Ascending aorta (tissue), 2 donors: ENCODE measurements at regions not wholly inside any gene's neighbourhood (a gene's known extent, or its start where the extent isn't known, plus 50 kb on each side); places are given as distances from the start of the nearest gene placed in this dataset.
"Not testable (repeated sequence)": the region's sequence is repeated elsewhere in the genome, so short reads cannot be mapped to it uniquely, and the experiment has no call there.

ENCODE experiments used
- DNase-seq, 2 donors: peaks; one replicate each; pipeline ENCODE4 v3.0.0-alpha.2; 2019; ENCODE audit warnings: low spot score in 2 of 2
- H3K27ac ChIP-seq, 2 donors: fragments of 200-600 bp; sonication (generic); one replicate each; pipeline ENCODE4 v1.5.1; 2016 to 2017; ENCODE audit warnings: mild to moderate bottlenecking in 1 of 2
- H3K27me3 ChIP-seq: fragments of 200-600 bp; sonication (generic); one replicate; pipeline ENCODE4 v1.5.1; 2017
- H3K36me3 ChIP-seq, 2 donors: fragments of 200-600 bp; sonication (generic); one replicate each; pipeline ENCODE4 v1.5.1; 2016
- H3K4me1 ChIP-seq, 2 donors: fragments of 200-600 bp; sonication (generic); one replicate each; pipeline ENCODE4 v1.5.1; 2016 to 2017; ENCODE audit warnings: mild to moderate bottlenecking in 1 of 2
- H3K4me3 ChIP-seq, 2 donors: fragments of 200-600 bp; sonication (generic); one replicate each; pipeline ENCODE4 v1.5.1; 2016 to 2017; ENCODE audit warnings: mild to moderate bottlenecking in 1 of 2
- H3K9me3 ChIP-seq, 2 donors: fragments of 200-600 bp; sonication (generic); one replicate each; pipeline ENCODE4 v1.5.1; 2016
- CTCF ChIP-seq, 3 experiments: fragments of 200-600 bp in 2 of 3; fragments of 450-650 bp in 1 of 3; sonication (generic) in 2 of 3; IDR thresholded peaks; one replicate each; pipeline ENCODE4 v1.5.1; 2016 to 2019; ENCODE audit warnings: antibody characterized with exemption in 3 of 3, mild to moderate bottlenecking in 1 of 3, moderate library complexity in 1 of 3
- intact Hi-C: fragments of 100-400 bp; cut with DNase I; formaldehyde crosslinking; loops from one replicate; pipeline ENCODE4 v1.15.1; 2023

- intact Hi-C loops, result no loop called here
- no peak overlapping the region for H3K4me3 ChIP-seq
- no peak for DNase-seq
- no peaks in the 10 kb centered on the region for H3K9me3 ChIP-seq
- H3K36me3 ChIP-seq, result no peaks in the 10 kb centered on the region
- no peaks in the 10 kb centered on the region for H3K27me3 ChIP-seq
- no peak for TF ChIP-seq CTCF (IDR thresholded peaks at IDR 0.05)
- no peak overlapping the region for H3K27ac ChIP-seq
- H3K4me1 ChIP-seq, result no peaks in the 10 kb centered on the region
Observed at GRCh38 chr10:4398602-4399001, 427.4 kb upstream of the AKR1E2 start.

GRCh38 chr10:4397337-4397736 is 428.7 kb upstream of the AKR1E2 start:
- Histone ChIP-seq H3K36me3 (no peaks in the 10 kb centered on the region), H3K9me3 (no peaks in the 10 kb centered on the region), H3K27me3 (no peaks in the 10 kb centered on the region), H3K27ac (no peak overlapping the region), H3K4me3 (no peak overlapping the region), H3K4me1 (no peaks in the 10 kb centered on the region)
- no peak for DNase-seq
- intact Hi-C loops, result no loop called here
- no peak for TF ChIP-seq CTCF (IDR thresholded peaks at IDR 0.05)

GRCh38 chr10:4396401-4397283 is 429.4 kb upstream of the AKR1E2 start:
- no peak for DNase-seq
- TF ChIP-seq CTCF (IDR thresholded peaks at IDR 0.05), result no peak
- Histone ChIP-seq H3K27ac (no peak overlapping the region), H3K4me1 (no peaks in the 10 kb centered on the region), H3K36me3 (no peaks in the 10 kb centered on the region), H3K4me3 (no peak overlapping the region), H3K27me3 (no peaks in the 10 kb centered on the region), H3K9me3 (no peaks in the 10 kb centered on the region)
- intact Hi-C loops, result no loop called here

GRCh38 chr10:4395731-4396130 is 430.3 kb upstream of the AKR1E2 start:
- DNase-seq, result no peak
- intact Hi-C loops, result no loop called here
- no peak overlapping the region for H3K4me3 ChIP-seq
- no peaks in the 10 kb centered on the region for H3K9me3 ChIP-seq
- no peak overlapping the region for H3K27ac ChIP-seq
- H3K27me3 ChIP-seq, result no peaks in the 10 kb centered on the region
- no peaks in the 10 kb centered on the region for H3K4me1 ChIP-seq
- H3K36me3 ChIP-seq, result no peaks in the 10 kb centered on the region
- no peak for TF ChIP-seq CTCF (IDR thresholded peaks at IDR 0.05)

- intact Hi-C loops, H3K36me3 ChIP-seq, H3K27me3 ChIP-seq, H3K4me1 ChIP-seq, H3K4me3 ChIP-seq, H3K27ac ChIP-seq, DNase-seq, H3K9me3 ChIP-seq: not testable (repeated sequence)
Observed at GRCh38 chr10:4394455-4394854, 431.6 kb upstream of the AKR1E2 start.

GRCh38 chr10:4391683-4392082 is 434.3 kb upstream of the AKR1E2 start:
- DNase-seq, result no peak

More at GRCh38 chr10:4391683-4392082, 434.3 kb upstream of the AKR1E2 start:
- H3K27ac ChIP-seq, result no peak overlapping the region
- TF ChIP-seq CTCF (IDR thresholded peaks at IDR 0.05), result no peak
- H3K4me1 ChIP-seq, result no peaks in the 10 kb centered on the region
- no peak overlapping the region for H3K4me3 ChIP-seq
- H3K27me3 ChIP-seq, result no peaks in the 10 kb centered on the region
- H3K36me3 ChIP-seq, result no peaks in the 10 kb centered on the region
- no peaks in the 10 kb centered on the region for H3K9me3 ChIP-seq
- intact Hi-C loops, result no loop called here
